GM18511 (cell line): ENCODE measurements at regions not wholly inside any gene's neighbourhood (a gene's known extent, or its start where the extent isn't known, plus 50 kb on each side); places are given as distances from the start of the nearest gene placed in this dataset.

ENCODE experiments used
- ATAC-seq: cut with Tn5 transposase; IDR thresholded peaks from one replicate; pipeline ENCODE4 v1.9.1; 2021; ENCODE audit warnings: mild to moderate bottlenecking, moderate library complexity; ENCODE audit not compliant: unreplicated experiment

GRCh38 chr6:71119560-71119959, 162.7 kb upstream of the B3GAT2 start:
- no peak for ATAC-seq

GRCh38 chr6:71123051-71123450, 165.6 kb upstream of the OGFRL1 start:
- no peak for ATAC-seq

- ATAC-seq, result no peak
Measured at GRCh38 chr6:71124340-71124739, 164.3 kb upstream of the OGFRL1 start.

GRCh38 chr6:71125216-71125615, 163.4 kb upstream of the OGFRL1 start:
- ATAC-seq, result no peak

- ATAC-seq, result no peak
Measured at GRCh38 chr6:71126506-71126905, 162.1 kb upstream of the OGFRL1 start.

- no peak for ATAC-seq
Measured at GRCh38 chr6:71127374-71127773, 161.2 kb upstream of the OGFRL1 start.

GRCh38 chr6:71130277-71130676, 158.3 kb upstream of the OGFRL1 start:
- no peak for ATAC-seq

GRCh38 chr6:71134929-71135642, 153.5 kb upstream of the OGFRL1 start:
- no peak for ATAC-seq

GRCh38 chr6:71137973-71138372, 150.6 kb upstream of the OGFRL1 start:
- no peak for ATAC-seq

GRCh38 chr6:71138376-71138775, 150.2 kb upstream of the OGFRL1 start:
- ATAC-seq, result no peak

- no peak for ATAC-seq
Measured at GRCh38 chr6:71139249-71139648, 149.4 kb upstream of the OGFRL1 start.

GRCh38 chr6:71153755-71154325, 134.8 kb upstream of the OGFRL1 start:
- ATAC-seq, result no peak

GRCh38 chr6:71157345-71157744, 131.3 kb upstream of the OGFRL1 start:
- no peak for ATAC-seq

GRCh38 chr6:71164890-71165289, 123.7 kb upstream of the OGFRL1 start:
- no peak for ATAC-seq

GRCh38 chr6:71168233-71168765, 120.3 kb upstream of the OGFRL1 start:
- no peak for ATAC-seq

- ATAC-seq, result no peak
Measured at GRCh38 chr6:71171497-71172070, 117.0 kb upstream of the OGFRL1 start.

- no peak for ATAC-seq
Measured at GRCh38 chr6:71179249-71179885, 109.2 kb upstream of the OGFRL1 start.

- ATAC-seq, result no peak
Measured at GRCh38 chr6:71181565-71181964, 107.0 kb upstream of the OGFRL1 start.

GRCh38 chr6:71187141-71187540, 101.5 kb upstream of the OGFRL1 start:
- ATAC-seq, result no peak

GRCh38 chr6:71190809-71191208, 97.8 kb upstream of the OGFRL1 start:
- ATAC-seq, result no peak

- ATAC-seq, result no peak
Measured at GRCh38 chr6:71194724-71195123, 93.9 kb upstream of the OGFRL1 start.

- no peak for ATAC-seq
Measured at GRCh38 chr6:71197267-71197666, 91.3 kb upstream of the OGFRL1 start.
